Panc1 (cell line): ENCODE measurements at regions not wholly inside any gene's neighbourhood (a gene's known extent, or its start where the extent isn't known, plus 50 kb on each side); places are given as distances from the start of the nearest gene placed in this dataset.

ENCODE experiments used
- SIN3A ChIP-seq: IDR thresholded peaks from 2 replicates; pipeline ENCODE4 v1.6.1; 2012; ENCODE audit warnings: low read depth, mild to moderate bottlenecking, low read length, moderate library complexity, borderline replicate concordance; ENCODE audit not compliant: insufficient read depth
- TF ChIP-seq, protein P1 (sequence below): fragments of 450-650 bp; IDR thresholded peaks from 2 replicates; pipeline ENCODE4 v1.5.1; 2017; ENCODE audit warnings: mild to moderate bottlenecking

DNA sequence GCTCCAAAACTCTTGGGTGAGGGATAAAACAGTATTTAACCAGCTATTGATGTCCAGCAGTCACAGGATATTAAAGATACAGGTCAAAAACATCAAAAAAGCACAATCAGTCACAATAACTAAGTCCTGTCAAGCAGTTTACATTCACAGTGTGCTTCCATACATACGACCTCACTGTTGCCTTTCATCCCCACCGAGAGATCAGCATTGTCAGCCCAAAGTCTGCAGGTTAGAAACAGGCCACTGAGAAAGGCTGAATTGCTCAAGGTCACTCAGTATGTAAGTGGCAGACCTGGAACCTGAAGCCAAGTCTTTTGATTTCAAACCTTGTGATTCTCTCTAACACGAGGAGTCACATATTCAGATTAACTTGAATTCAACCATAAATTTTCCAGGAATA lies 124.9 kb downstream of the GXYLT1 start:
- TF ChIP-seq, protein P1, sequence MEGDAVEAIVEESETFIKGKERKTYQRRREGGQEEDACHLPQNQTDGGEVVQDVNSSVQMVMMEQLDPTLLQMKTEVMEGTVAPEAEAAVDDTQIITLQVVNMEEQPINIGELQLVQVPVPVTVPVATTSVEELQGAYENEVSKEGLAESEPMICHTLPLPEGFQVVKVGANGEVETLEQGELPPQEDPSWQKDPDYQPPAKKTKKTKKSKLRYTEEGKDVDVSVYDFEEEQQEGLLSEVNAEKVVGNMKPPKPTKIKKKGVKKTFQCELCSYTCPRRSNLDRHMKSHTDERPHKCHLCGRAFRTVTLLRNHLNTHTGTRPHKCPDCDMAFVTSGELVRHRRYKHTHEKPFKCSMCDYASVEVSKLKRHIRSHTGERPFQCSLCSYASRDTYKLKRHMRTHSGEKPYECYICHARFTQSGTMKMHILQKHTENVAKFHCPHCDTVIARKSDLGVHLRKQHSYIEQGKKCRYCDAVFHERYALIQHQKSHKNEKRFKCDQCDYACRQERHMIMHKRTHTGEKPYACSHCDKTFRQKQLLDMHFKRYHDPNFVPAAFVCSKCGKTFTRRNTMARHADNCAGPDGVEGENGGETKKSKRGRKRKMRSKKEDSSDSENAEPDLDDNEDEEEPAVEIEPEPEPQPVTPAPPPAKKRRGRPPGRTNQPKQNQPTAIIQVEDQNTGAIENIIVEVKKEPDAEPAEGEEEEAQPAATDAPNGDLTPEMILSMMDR = no peak
- no peak for TF ChIP-seq SIN3A
